ENCODE measurements at regions not wholly inside any gene's neighbourhood (a gene's known extent, or its start where the extent isn't known, plus 50 kb on each side); places are given as distances from the start of the nearest gene placed in this dataset.

DNA sequence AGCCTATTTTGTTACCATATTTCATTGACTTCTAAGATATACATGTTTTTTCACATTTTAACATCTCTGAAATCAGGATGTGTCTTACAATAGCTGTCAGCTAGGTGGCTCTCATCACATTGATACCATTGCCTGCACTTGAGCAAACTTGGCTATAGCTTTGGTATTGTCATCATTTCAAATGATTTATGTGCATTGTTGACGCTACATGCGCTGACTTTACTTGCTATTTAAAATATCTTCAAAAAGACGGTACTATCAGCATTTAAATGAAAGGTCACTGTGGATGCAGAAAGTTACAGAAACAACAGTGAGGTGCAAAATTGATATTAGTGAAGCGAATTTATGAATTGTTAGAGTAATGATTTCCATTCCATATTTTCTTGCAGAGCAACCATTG lies 54.0 kb upstream of the ABHD2 start:
- no peak for DNase-seq
- Histone ChIP-seq H3K36me3 (ENCODE audit: control insufficient read depth, insufficient read depth, low read length) (no peaks in the 10 kb centered on the region), H3K9me3 (no peaks in the 10 kb centered on the region), H3K27me3 (replicated peaks; ENCODE audit: control insufficient read depth, insufficient read depth, low read length) (no peaks in the 10 kb centered on the region), H3K4me3 (ENCODE audit: low read depth, low read length) (no peak overlapping the region), H3K4me1 (no peaks in the 10 kb centered on the region)
- Mint-ChIP-seq H3K4me3 (ENCODE audit: unreplicated experiment) (no peak overlapping the region), H3K36me3 (ENCODE audit: insufficient read depth, unreplicated experiment) (no peaks in the 10 kb centered on the region), H3K9me3 (ENCODE audit: unreplicated experiment) (no peaks in the 10 kb centered on the region), H3K27me3 (ENCODE audit: insufficient read depth, unreplicated experiment) (peaks cover 7% of the 10 kb centered on the region), H3K27ac (ENCODE audit: unreplicated experiment) (no peak overlapping the region), H3K4me1 (ENCODE audit: low read depth, unreplicated experiment) (no peaks in the 10 kb centered on the region)
- BruUV-seq (replicated peaks), result no TSS peak
- intact Hi-C loops (cut with micrococcal nuclease; ENCODE audit: unreplicated experiment), result loop anchor here (1.0 kb wide), 2 partner anchors 137 to 143 kb away; no protein-coding TSS in a partner anchor
- POLR2A ChIA-PET, result no interaction called here
- CTCF ChIA-PET, result interaction anchor here (0.8 to 2.0 kb wide), 4 partner anchors 131 to 165 kb away, joined by 3 to 12 read pairs (median 6); no protein-coding TSS in a partner anchor
- TF ChIP-seq, protein P1, sequence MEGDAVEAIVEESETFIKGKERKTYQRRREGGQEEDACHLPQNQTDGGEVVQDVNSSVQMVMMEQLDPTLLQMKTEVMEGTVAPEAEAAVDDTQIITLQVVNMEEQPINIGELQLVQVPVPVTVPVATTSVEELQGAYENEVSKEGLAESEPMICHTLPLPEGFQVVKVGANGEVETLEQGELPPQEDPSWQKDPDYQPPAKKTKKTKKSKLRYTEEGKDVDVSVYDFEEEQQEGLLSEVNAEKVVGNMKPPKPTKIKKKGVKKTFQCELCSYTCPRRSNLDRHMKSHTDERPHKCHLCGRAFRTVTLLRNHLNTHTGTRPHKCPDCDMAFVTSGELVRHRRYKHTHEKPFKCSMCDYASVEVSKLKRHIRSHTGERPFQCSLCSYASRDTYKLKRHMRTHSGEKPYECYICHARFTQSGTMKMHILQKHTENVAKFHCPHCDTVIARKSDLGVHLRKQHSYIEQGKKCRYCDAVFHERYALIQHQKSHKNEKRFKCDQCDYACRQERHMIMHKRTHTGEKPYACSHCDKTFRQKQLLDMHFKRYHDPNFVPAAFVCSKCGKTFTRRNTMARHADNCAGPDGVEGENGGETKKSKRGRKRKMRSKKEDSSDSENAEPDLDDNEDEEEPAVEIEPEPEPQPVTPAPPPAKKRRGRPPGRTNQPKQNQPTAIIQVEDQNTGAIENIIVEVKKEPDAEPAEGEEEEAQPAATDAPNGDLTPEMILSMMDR (IDR thresholded peaks at IDR 0.05; ENCODE audit: insufficient read depth in 1 of 2, low read depth in 1 of 2, low read length in 1 of 2, severe bottlenecking in 1 of 2, unreplicated experiment in 1 of 2), result peak; percentile 22 to 53

DNA sequence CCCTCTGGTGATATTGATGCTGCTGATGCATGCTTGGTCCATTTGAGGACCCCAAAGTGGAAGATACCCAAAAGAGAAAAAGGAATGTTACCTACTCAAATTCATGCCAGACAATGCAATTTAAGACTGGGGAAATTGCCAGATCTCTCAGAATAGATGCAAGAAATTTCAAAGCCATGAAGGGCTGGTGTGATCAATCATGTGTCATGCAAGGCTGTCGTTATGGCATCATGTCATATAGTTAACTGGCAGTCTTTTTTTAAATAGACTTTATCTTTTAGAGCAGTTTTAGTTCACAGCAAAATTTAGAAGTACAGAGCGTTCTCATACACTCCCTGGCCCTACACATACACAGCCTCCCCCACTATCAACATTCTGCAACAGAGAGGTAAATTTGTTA lies 53.1 kb upstream of the ABHD2 start:
- DNase-seq, result no peak
- H3K27me3 ChIP-seq (replicated peaks; ENCODE audit: control insufficient read depth, insufficient read depth, low read length), result no peaks in the 10 kb centered on the region
- no TSS peak for BruUV-seq (replicated peaks)
- Mint-ChIP-seq H3K27me3 (ENCODE audit: insufficient read depth, unreplicated experiment) (peaks cover 7% of the 10 kb centered on the region), H3K4me3 (ENCODE audit: unreplicated experiment) (no peak overlapping the region), H3K36me3 (ENCODE audit: insufficient read depth, unreplicated experiment) (no peaks in the 10 kb centered on the region), H3K27ac (ENCODE audit: unreplicated experiment) (no peak overlapping the region), H3K4me1 (ENCODE audit: low read depth, unreplicated experiment) (no peaks in the 10 kb centered on the region), H3K9me3 (ENCODE audit: unreplicated experiment) (no peaks in the 10 kb centered on the region)
- intact Hi-C loops (cut with micrococcal nuclease; ENCODE audit: unreplicated experiment), result no loop called here
- CTCF ChIA-PET, result no interaction called here
- H3K36me3 ChIP-seq (ENCODE audit: control insufficient read depth, insufficient read depth, low read length), result no peaks in the 10 kb centered on the region
- POLR2A ChIA-PET, result interaction anchor here (0.7 kb wide), 1 partner anchor 11 kb away, joined by 6 read pairs; no protein-coding TSS in a partner anchor
- H3K4me3 ChIP-seq (ENCODE audit: low read depth, low read length), result no peak overlapping the region
- TF ChIP-seq, protein P1 (IDR thresholded peaks at IDR 0.05; ENCODE audit: insufficient read depth in 1 of 2, low read depth in 1 of 2, low read length in 1 of 2, severe bottlenecking in 1 of 2, unreplicated experiment in 1 of 2), result no peak
- H3K4me1 ChIP-seq, result no peaks in the 10 kb centered on the region
- no peaks in the 10 kb centered on the region for H3K9me3 ChIP-seq

DNA sequence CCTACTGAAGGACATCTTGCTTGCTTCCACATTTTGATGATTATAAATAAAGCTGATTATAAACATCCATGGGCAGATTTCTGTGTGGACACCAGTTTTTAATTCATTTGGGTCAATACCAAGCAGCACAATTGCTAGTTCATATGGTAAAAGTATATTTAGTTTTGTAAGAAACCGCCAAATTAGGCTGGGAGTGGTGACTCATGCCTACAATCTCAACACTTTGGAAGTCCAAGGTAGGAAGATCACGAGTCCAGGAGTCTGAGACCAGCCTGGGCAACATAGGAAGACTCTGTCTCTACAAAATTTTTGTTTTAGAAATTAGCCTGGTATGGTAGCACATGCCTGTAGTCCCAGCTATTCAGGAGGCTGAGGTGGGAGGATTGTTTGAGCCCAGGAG lies 52.6 kb upstream of the ABHD2 start:
- no peaks in the 10 kb centered on the region for H3K9me3 Mint-ChIP-seq (ENCODE audit: unreplicated experiment)
- no peak overlapping the region for H3K4me3 Mint-ChIP-seq (ENCODE audit: unreplicated experiment)
- ChIA-PET POLR2A (no interaction called here), CTCF (no interaction called here)
- no peak overlapping the region for H3K4me3 ChIP-seq (ENCODE audit: low read depth, low read length)
- H3K27me3 Mint-ChIP-seq (ENCODE audit: insufficient read depth, unreplicated experiment), result peaks cover 7% of the 10 kb centered on the region
- no peaks in the 10 kb centered on the region for H3K4me1 ChIP-seq
- BruUV-seq (replicated peaks), result no TSS peak
- TF ChIP-seq, protein P1 (IDR thresholded peaks at IDR 0.05; ENCODE audit: insufficient read depth in 1 of 2, low read depth in 1 of 2, low read length in 1 of 2, severe bottlenecking in 1 of 2, unreplicated experiment in 1 of 2), result no peak
- H3K27me3 ChIP-seq (replicated peaks; ENCODE audit: control insufficient read depth, insufficient read depth, low read length), result no peaks in the 10 kb centered on the region
- H3K9me3 ChIP-seq, result no peaks in the 10 kb centered on the region
- H3K4me1 Mint-ChIP-seq (ENCODE audit: low read depth, unreplicated experiment), result no peaks in the 10 kb centered on the region
- no peak overlapping the region for H3K27ac Mint-ChIP-seq (ENCODE audit: unreplicated experiment)
- no peaks in the 10 kb centered on the region for H3K36me3 ChIP-seq (ENCODE audit: control insufficient read depth, insufficient read depth, low read length)
- intact Hi-C loops (cut with micrococcal nuclease; ENCODE audit: unreplicated experiment), result no loop called here
- H3K36me3 Mint-ChIP-seq (ENCODE audit: insufficient read depth, unreplicated experiment), result no peaks in the 10 kb centered on the region
- no peak for DNase-seq

All from Caco-2 (cell line).